BLaER1 (cell line): ENCODE measurements at regions not wholly inside any gene's neighbourhood (a gene's known extent, or its start where the extent isn't known, plus 50 kb on each side); places are given as distances from the start of the nearest gene placed in this dataset.
"Not testable (repeated sequence)": the region's sequence is repeated elsewhere in the genome, so short reads cannot be mapped to it uniquely, and the experiment has no call there.

ENCODE experiments used
- H3K27ac ChIP-seq: shearing (Covaris generic); formaldehyde crosslinking; 2 replicates; pipeline ENCODE4 v1.8.1; 2022
- H3K27me3 ChIP-seq: shearing (Covaris generic); formaldehyde crosslinking; 2 replicates; pipeline ENCODE4 v1.8.1; 2022
- H3K36me3 ChIP-seq: shearing (Covaris generic); formaldehyde crosslinking; 2 replicates; pipeline ENCODE4 v1.8.1; 2022
- H3K4me1 ChIP-seq: shearing (Covaris generic); formaldehyde crosslinking; 2 replicates; pipeline ENCODE4 v1.8.1; 2022
- H3K4me2 ChIP-seq: shearing (Covaris generic); formaldehyde crosslinking; 2 replicates; pipeline ENCODE4 v1.8.1; 2022
- H3K4me3 ChIP-seq: shearing (Covaris generic); formaldehyde crosslinking; 2 replicates; pipeline ENCODE4 v1.8.1; 2022
- H3K9ac ChIP-seq: shearing (Covaris generic); formaldehyde crosslinking; 2 replicates; pipeline ENCODE4 v1.8.1; 2022
- H3K9me3 ChIP-seq: shearing (Covaris generic); formaldehyde crosslinking; 2 replicates; pipeline ENCODE4 v1.8.1; 2022
- H4K20me1 ChIP-seq: shearing (Covaris generic); formaldehyde crosslinking; 2 replicates; pipeline ENCODE4 v1.8.1; 2022
- Cebpa-rat ChIP-seq: shearing (Covaris generic); IDR thresholded peaks from 2 replicates; pipeline ENCODE4 v1.8.1; 2022

DNA sequence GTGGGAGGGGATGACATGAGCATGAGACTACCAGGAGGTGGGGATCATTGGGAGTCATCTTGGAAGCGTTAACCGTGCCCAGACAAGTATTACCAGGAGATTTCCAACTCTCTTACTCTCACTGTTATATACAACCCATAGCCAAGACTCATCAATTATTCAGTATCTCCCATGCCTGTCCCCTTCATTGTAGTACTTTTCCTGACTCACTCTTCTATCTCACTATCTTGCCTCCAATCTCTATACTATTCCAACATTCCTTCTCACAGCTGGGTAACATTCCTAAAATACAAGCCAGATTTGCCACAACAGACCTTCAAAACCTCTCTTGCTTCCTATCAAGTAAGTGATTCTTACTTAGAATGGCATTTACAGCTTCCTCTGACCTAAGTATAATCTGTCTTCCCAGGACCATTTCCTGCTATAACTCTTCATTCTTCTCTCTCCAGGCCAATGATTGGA lies 226.3 kb upstream of the SMLR1 start:
- Histone ChIP-seq H3K4me3 (no peak overlapping the region), H4K20me1 (no peaks in the 10 kb centered on the region), H3K36me3 (no peaks in the 10 kb centered on the region), H3K4me1 (no peaks in the 10 kb centered on the region), H3K27ac (no peak overlapping the region), H3K4me2 (no peak overlapping the region), H3K27me3 (no peaks in the 10 kb centered on the region), H3K9me3 (no peaks in the 10 kb centered on the region), H3K9ac (no peak overlapping the region)
- no peak for TF ChIP-seq Cebpa-rat

- H3K9me3 ChIP-seq, result no peaks in the 10 kb centered on the region
- H4K20me1 ChIP-seq, result no peaks in the 10 kb centered on the region
- no peak overlapping the region for H3K9ac ChIP-seq
- no peaks in the 10 kb centered on the region for H3K36me3 ChIP-seq
- no peak for TF ChIP-seq Cebpa-rat
- H3K4me3 ChIP-seq, result no peak overlapping the region
- H3K27ac ChIP-seq, result no peak overlapping the region
- H3K27me3 ChIP-seq, result no peaks in the 10 kb centered on the region
- no peak overlapping the region for H3K4me2 ChIP-seq
- H3K4me1 ChIP-seq, result no peaks in the 10 kb centered on the region
Observed at GRCh38 chr6:130602151-130602770, 224.9 kb upstream of the SMLR1 start.

- Histone ChIP-seq H3K27me3 (no peaks in the 10 kb centered on the region), H3K9ac (no peak overlapping the region), H3K9me3 (no peaks in the 10 kb centered on the region), H3K27ac (no peak overlapping the region), H3K4me3 (no peak overlapping the region), H3K4me1 (no peaks in the 10 kb centered on the region), H3K36me3 (no peaks in the 10 kb centered on the region), H3K4me2 (no peak overlapping the region), H4K20me1 (no peaks in the 10 kb centered on the region)
- no peak for TF ChIP-seq Cebpa-rat
Observed at GRCh38 chr6:130603391-130603790, 223.8 kb upstream of the SMLR1 start.

DNA sequence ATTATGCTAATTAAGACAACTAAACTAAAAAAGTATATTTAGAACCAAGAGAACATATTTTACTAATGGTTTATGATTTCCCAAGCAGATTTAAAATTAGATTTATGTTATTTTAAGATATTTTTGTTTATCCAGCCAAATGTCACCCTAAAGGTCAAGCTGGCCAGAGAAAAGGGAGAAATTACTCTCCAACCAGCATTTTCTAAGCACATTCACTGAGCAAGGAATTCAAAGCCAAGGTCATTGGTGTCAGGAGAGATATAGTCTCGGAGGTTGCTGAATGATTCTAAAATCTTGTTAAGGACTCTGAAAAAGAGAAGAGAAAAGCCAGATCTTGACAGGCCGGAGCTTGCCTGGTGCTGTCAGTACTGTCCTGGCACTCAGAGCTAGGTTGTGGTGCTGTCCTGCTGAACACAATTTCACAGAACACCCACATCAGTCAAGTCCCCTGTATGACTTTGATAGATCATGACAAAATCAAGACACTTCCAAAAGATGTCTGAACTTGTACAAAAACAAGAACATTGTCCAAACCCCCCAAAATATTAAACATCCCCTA lies 222.3 kb upstream of the SMLR1 start:
- no peaks in the 10 kb centered on the region for H3K27me3 ChIP-seq
- TF ChIP-seq Cebpa-rat, result no peak
- H3K9ac ChIP-seq, result no peak overlapping the region
- H3K4me1 ChIP-seq, result no peaks in the 10 kb centered on the region
- no peak overlapping the region for H3K4me3 ChIP-seq
- H4K20me1 ChIP-seq, result no peaks in the 10 kb centered on the region
- no peak overlapping the region for H3K4me2 ChIP-seq
- H3K9me3 ChIP-seq, result no peaks in the 10 kb centered on the region
- no peak overlapping the region for H3K27ac ChIP-seq
- H3K36me3 ChIP-seq, result no peaks in the 10 kb centered on the region

DNA sequence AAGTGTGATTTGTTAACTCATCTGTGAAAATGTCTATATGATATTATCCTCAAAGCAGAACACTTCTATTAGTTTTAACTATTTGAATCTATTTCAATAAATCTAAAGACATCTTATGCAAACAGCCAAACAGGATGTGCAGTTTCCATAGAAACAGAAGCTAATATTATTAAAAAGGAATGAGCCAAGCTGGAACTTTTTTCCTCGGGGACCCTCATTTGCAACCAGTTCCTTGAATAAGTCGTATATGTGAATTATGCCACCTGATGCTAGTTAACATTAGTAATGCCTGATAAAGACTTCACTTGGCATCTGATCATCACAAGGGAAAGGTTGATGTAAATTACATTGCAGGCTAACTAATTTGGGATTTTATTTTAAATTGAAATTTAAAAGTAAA lies 216.9 kb upstream of the SMLR1 start:
- H3K27ac ChIP-seq, result no peak overlapping the region
- no peaks in the 10 kb centered on the region for H4K20me1 ChIP-seq
- no peak for TF ChIP-seq Cebpa-rat
- no peaks in the 10 kb centered on the region for H3K9me3 ChIP-seq
- H3K27me3 ChIP-seq, result no peaks in the 10 kb centered on the region
- H3K4me3 ChIP-seq, result no peak overlapping the region
- H3K9ac ChIP-seq, result no peak overlapping the region
- no peaks in the 10 kb centered on the region for H3K4me1 ChIP-seq
- H3K4me2 ChIP-seq, result no peak overlapping the region
- no peaks in the 10 kb centered on the region for H3K36me3 ChIP-seq

GRCh38 chr6:130611366-130611765 lies 215.8 kb upstream of the SMLR1 start:
- H3K27ac ChIP-seq, result no peak overlapping the region
- TF ChIP-seq Cebpa-rat, result no peak
- no peaks in the 10 kb centered on the region for H4K20me1 ChIP-seq
- H3K4me3 ChIP-seq, result no peak overlapping the region
- H3K4me2 ChIP-seq, result no peak overlapping the region
- H3K9ac ChIP-seq, result no peak overlapping the region
- no peaks in the 10 kb centered on the region for H3K4me1 ChIP-seq
- H3K9me3 ChIP-seq, result no peaks in the 10 kb centered on the region
- H3K36me3 ChIP-seq, result no peaks in the 10 kb centered on the region
- H3K27me3 ChIP-seq, result no peaks in the 10 kb centered on the region

GRCh38 chr6:130613176-130613575 lies 214.0 kb upstream of the SMLR1 start:
- H3K9ac ChIP-seq, result no peak overlapping the region
- TF ChIP-seq Cebpa-rat, result no peak
- H3K36me3 ChIP-seq, result no peaks in the 10 kb centered on the region
- no peak overlapping the region for H3K4me3 ChIP-seq
- H3K4me1 ChIP-seq, result no peaks in the 10 kb centered on the region
- no peaks in the 10 kb centered on the region for H3K9me3 ChIP-seq
- no peak overlapping the region for H3K27ac ChIP-seq
- no peaks in the 10 kb centered on the region for H3K27me3 ChIP-seq
- no peaks in the 10 kb centered on the region for H4K20me1 ChIP-seq
- no peak overlapping the region for H3K4me2 ChIP-seq

GRCh38 chr6:130615816-130616215 lies 211.4 kb upstream of the SMLR1 start:
- H3K4me3 ChIP-seq, result no peak overlapping the region
- TF ChIP-seq Cebpa-rat, result no peak

GRCh38 chr6:130617658-130618057 lies 209.5 kb upstream of the SMLR1 start:
- no peak for TF ChIP-seq Cebpa-rat
- Histone ChIP-seq H3K4me2 (no peak overlapping the region), H4K20me1 (no peaks in the 10 kb centered on the region), H3K9ac (no peak overlapping the region), H3K4me3 (no peak overlapping the region), H3K27me3 (no peaks in the 10 kb centered on the region), H3K4me1 (no peaks in the 10 kb centered on the region), H3K9me3 (no peaks in the 10 kb centered on the region), H3K27ac (no peak overlapping the region), H3K36me3 (no peaks in the 10 kb centered on the region)

More at GRCh38 chr6:130615816-130616215, 211.4 kb upstream of the SMLR1 start:
- H3K36me3 ChIP-seq, result no peaks in the 10 kb centered on the region
- no peak overlapping the region for H3K4me2 ChIP-seq
- no peaks in the 10 kb centered on the region for H3K4me1 ChIP-seq
- no peaks in the 10 kb centered on the region for H3K27me3 ChIP-seq
- no peak overlapping the region for H3K9ac ChIP-seq
- H3K9me3 ChIP-seq, result no peaks in the 10 kb centered on the region
- H3K27ac ChIP-seq, result no peak overlapping the region
- H4K20me1 ChIP-seq, result no peaks in the 10 kb centered on the region

DNA sequence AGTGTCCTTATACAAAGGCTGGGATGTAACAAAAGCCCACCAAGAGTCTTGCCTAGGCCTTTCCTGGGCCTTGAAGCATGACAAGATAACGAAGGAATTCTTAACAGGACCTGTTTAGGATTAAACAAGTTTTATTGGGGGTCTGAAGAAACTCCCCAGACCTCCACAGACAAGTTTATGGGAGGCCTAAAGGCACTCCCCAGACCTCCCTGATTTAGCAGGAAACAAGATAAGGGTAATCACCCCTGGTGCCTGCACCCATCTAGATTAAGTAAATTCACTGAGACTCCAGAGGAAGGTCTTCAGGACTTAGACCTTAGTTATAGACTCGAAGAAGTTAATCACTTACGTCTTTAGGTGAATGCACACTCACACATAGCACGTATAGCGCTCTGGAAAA lies 208.4 kb upstream of the SMLR1 start:
- H3K9ac ChIP-seq, H3K4me1 ChIP-seq, H4K20me1 ChIP-seq, H3K4me3 ChIP-seq, H3K27me3 ChIP-seq, H3K36me3 ChIP-seq, H3K9me3 ChIP-seq, H3K4me2 ChIP-seq, H3K27ac ChIP-seq: not testable (repeated sequence)

DNA sequence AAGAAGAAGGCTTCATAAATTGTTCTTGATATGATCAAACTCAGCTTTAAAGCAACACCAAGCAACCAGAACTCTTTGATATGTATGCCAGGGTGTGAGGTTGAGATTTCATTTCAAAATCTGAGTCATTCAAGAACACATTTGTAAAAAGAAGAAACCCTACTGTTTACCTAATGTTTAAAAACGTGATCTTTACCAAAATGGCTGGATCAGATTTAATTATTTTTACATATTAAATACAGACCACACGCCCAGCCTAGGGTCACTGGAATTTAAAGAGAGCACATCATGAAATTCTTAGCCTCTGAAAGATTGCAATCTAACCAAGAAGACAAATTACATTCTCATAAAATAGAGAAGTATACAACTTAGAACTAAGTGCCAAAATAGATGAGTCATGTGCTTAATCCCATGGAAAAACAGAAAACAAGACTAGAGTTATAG lies 206.8 kb upstream of the SMLR1 start:
- no peaks in the 10 kb centered on the region for H3K36me3 ChIP-seq
- no peak for TF ChIP-seq Cebpa-rat
- H3K9me3 ChIP-seq, result no peaks in the 10 kb centered on the region
- H3K27me3 ChIP-seq, result no peaks in the 10 kb centered on the region
- H3K4me1 ChIP-seq, result no peaks in the 10 kb centered on the region
- no peak overlapping the region for H3K4me2 ChIP-seq
- H3K9ac ChIP-seq, result no peak overlapping the region
- H4K20me1 ChIP-seq, result no peaks in the 10 kb centered on the region
- H3K4me3 ChIP-seq, result no peak overlapping the region
- no peak overlapping the region for H3K27ac ChIP-seq
